AG04449 (cell line): ENCODE measurements at regions not wholly inside any gene's neighbourhood (a gene's known extent, or its start where the extent isn't known, plus 50 kb on each side); places are given as distances from the start of the nearest gene placed in this dataset.

ENCODE experiments used
- CTCF ChIA-PET: fragments of 350-600 bp; formaldehyde crosslinking; extraction: SDS; loops from one replicate; lab custom pipeline; 2021; ENCODE audit warnings: antibody characterized with exemption; lab: Yijun Ruan, JAX
- POLR2A ChIA-PET: fragments of 400-600, 350-600 bp; formaldehyde crosslinking; extraction: SDS; loops from one replicate; lab custom pipeline; 2020; ENCODE audit warnings: antibody characterized with exemption, inconsistent platforms; lab: Yijun Ruan, JAX
- DNase-seq: peaks from one replicate; pipeline ENCODE4 v3.0.0-alpha.2; 2010; ENCODE audit warnings: low read depth, low spot score
- H3K4me3 ChIP-seq: 2 replicates; pipeline ENCODE4 v1.5.1; 2011; ENCODE audit warnings: low read depth, mild to moderate bottlenecking, control low read depth, low read length
- TF ChIP-seq, protein P1 (sequence below): IDR thresholded peaks from one replicate; pipeline ENCODE4 v1.5.1; 2011; ENCODE audit warnings: mild to moderate bottlenecking, moderate library complexity, low read length, control low read depth, inconsistent platforms; ENCODE audit not compliant: insufficient read depth; ENCODE audit errors: missing control alignments

DNA sequence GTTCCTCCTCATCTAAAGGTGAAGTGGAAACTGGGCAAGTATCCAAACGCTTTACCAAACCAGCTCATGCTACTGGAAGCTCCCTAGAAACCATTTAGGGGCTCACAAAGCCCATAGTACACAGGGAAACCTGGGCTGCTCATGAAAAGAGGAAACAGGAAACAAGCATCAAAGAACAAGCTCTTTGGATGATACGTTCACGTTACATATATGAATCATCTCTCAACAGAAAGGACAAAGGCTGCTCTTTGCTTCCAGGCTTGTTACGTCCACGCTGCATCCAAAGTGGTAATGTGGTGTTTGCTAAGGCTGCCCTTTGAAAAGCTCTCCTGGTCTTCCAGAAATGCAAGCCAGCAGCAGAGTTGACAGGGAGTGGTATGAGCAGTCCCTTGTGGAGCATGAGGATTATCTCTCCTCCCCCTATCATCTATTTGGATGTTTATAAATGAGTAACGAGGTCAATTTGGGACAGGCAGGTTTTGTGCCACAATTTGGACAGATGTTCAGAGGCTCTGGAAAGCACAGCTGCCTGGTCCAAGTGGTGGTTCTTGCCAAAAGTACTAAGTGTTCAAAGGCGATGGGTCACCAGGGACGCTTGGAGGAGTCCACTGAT, 98.0 kb upstream of the RORA start:
- CTCF ChIA-PET = no interaction called here
- TF ChIP-seq, protein P1, sequence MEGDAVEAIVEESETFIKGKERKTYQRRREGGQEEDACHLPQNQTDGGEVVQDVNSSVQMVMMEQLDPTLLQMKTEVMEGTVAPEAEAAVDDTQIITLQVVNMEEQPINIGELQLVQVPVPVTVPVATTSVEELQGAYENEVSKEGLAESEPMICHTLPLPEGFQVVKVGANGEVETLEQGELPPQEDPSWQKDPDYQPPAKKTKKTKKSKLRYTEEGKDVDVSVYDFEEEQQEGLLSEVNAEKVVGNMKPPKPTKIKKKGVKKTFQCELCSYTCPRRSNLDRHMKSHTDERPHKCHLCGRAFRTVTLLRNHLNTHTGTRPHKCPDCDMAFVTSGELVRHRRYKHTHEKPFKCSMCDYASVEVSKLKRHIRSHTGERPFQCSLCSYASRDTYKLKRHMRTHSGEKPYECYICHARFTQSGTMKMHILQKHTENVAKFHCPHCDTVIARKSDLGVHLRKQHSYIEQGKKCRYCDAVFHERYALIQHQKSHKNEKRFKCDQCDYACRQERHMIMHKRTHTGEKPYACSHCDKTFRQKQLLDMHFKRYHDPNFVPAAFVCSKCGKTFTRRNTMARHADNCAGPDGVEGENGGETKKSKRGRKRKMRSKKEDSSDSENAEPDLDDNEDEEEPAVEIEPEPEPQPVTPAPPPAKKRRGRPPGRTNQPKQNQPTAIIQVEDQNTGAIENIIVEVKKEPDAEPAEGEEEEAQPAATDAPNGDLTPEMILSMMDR = no peak
- H3K4me3 ChIP-seq = no peak overlapping the region
- POLR2A ChIA-PET = no interaction called here
- DNase-seq = no peak

DNA sequence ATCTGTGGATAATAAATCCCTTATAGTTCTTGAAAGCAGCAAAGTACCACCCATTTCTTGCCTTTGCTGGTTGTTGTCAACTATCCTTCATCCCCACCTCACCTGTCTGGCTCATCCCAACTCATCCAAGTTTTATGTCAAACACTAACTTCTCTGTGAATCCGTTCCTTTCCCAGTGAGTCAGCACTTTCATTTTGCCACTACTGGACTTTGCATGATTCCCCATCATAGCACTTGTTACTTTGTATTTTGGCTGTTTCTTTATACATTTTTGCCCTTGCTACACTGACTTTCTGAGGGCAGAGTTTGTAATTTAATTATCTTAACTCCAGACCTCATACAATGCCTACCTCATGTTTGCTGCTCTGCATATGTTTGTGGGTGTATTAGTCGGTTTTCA, 90.8 kb upstream of the RORA start:
- TF ChIP-seq, protein P1 = no peak
- CTCF ChIA-PET = no interaction called here
- no peak for DNase-seq
- POLR2A ChIA-PET = no interaction called here
- H3K4me3 ChIP-seq = no peak overlapping the region

DNA sequence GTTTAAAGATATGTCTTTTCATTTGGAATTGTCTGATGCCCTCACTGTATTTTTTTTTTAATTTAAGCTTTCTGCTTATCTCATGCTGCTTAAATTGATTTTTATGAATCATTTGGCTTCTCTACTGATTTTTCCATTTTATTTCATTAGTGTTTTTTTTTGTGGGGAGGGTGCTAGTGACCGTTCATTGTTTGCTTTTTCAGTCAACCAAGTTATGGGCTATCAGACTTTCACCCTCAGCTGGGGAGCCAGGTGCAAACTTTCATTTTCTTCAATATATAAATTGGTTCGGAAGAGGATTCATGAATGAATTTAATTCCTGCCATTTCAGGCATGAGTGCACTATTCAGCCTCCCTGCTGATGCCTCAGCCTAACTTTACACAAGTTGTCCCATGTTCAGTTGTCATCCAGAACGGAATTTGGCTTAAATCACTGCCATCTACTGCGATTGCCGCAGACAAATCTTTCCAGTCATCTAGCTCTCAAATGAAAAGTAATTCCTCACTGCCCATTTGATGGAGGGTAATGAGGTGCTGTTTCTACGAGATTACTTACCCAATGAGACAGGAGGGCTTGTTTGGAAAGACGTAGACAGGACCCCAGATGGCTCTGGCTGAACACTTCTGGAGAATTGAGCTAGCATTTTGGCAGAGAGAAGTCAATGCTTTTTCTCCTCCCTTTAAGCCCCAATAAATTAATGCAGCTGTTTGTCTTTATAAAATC, 89.9 kb upstream of the RORA start:
- ChIA-PET CTCF (no interaction called here), POLR2A (no interaction called here)
- H3K4me3 ChIP-seq = no peak overlapping the region
- DNase-seq = no peak
- TF ChIP-seq, protein P1 = no peak

DNA sequence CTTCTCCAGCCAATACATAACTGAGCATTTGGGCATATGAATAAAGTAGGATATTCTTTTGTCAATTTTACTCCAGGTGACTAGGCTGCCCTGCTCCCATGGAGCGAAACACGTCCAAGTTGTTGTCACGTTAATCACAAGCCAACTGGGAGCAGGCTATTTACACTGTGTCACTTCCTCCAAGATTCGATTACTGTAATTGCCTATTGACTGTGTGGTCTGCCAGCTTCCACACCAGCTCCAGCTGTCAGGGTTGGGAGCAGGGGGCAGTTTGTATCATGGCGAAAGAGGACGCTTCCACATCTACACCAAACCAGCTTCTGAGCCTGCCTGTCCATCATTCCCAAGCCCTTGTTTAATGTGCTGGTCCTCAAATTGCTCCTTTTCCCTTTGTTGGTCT, 89.2 kb upstream of the RORA start:
- H3K4me3 ChIP-seq = no peak overlapping the region
- POLR2A ChIA-PET = no interaction called here
- CTCF ChIA-PET = no interaction called here
- DNase-seq = no peak
- TF ChIP-seq, protein P1 = no peak

DNA sequence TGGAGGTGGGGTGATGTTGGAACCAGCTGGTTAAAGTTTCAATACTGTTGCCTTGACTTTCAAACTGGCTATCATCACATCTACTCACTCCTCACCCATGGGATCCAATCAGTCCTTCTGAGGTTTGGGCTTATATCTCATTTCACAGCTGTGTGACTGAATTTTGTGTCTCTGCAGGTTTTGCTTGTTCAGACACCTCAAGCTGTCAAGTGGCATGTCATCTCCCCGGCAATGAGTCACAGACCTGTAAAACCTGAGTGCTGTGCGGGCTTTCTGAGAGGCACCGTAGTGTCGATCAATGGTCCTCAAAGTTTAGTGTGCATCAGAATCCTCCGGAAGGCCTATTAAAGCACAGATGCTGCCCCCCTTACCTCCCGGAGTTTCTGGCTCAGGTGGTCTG, 86.4 kb upstream of the RORA start:
- TF ChIP-seq, protein P1 = no peak
- POLR2A ChIA-PET = no interaction called here
- CTCF ChIA-PET = no interaction called here
- H3K4me3 ChIP-seq = no peak overlapping the region
- no peak for DNase-seq

DNA sequence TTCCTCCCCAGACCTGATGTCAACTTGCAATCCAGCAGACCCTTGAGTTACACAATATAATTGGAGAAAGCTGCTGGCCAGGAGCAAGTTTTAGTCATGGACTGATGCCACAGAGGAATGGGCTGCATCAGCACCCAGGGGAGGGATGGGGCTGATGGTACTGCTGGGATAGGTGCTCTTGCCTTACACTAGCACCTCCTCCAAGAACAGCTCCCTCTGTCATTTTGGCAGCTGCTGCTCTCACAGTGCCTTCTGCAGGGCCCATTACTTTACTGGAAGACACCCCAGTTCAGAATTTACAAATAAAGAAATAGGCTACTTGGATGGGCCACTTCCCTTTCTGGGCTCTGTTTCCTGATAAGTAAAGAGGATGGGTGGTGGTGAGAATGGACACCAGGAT, 85.3 kb upstream of the RORA start:
- no peak for DNase-seq
- CTCF ChIA-PET = no interaction called here
- TF ChIP-seq, protein P1 = no peak
- no peak overlapping the region for H3K4me3 ChIP-seq
- POLR2A ChIA-PET = no interaction called here
